SK-N-SH (cell line): ENCODE measurements at regions not wholly inside any gene's neighbourhood (a gene's known extent, or its start where the extent isn't known, plus 50 kb on each side); places are given as distances from the start of the nearest gene placed in this dataset.

Experiments used
- CTCF ChIA-PET: fragments of 300-600, 350-600 bp; formaldehyde crosslinking; extraction: SDS; loops from one replicate; lab custom pipeline; 2021; lab: Yijun Ruan, JAX
- POLR2A ChIA-PET: fragments of 350-600 bp; sonication (Branson Sonifier 250); formaldehyde crosslinking; extraction: SDS; loops from one replicate; lab custom pipeline; 2020; ENCODE audit warnings: antibody characterized with exemption, inconsistent platforms; lab: Yijun Ruan, JAX
- DNase-seq: peaks from one replicate; pipeline ENCODE4 v3.0.0; 2012
- H2AFZ ChIP-seq: fragments of 200-600 bp; sonication (generic); 2 replicates; pipeline ENCODE4 v1.8.1; 2016; ENCODE audit warnings: antibody characterized with exemption, mild to moderate bottlenecking, low read depth
- H3F3A ChIP-seq: fragments of 200-600 bp; sonication (generic); replicated peaks from 2 replicates; pipeline ENCODE3; 2016; ENCODE audit warnings: antibody characterized with exemption, mild to moderate bottlenecking; ENCODE audit not compliant: insufficient read depth
- H3K27ac ChIP-seq, 2 experiments: fragments of 200-500 bp in 1 of 2; fragments of 200-600 bp in 1 of 2; sonication (Bioruptor generic) in 1 of 2; sonication (generic), shearing (Covaris generic) in 1 of 2; 2 replicates each; pipeline versions ENCODE4 v1.5.1 to v1.6.1; 2014 to 2016; ENCODE audit warnings: low read depth in 2 of 2, inconsistent platforms in 1 of 2, low read length in 1 of 2, mild to moderate bottlenecking in 1 of 2, mixed read lengths in 1 of 2
- H3K27me3 ChIP-seq: fragments of 200-600 bp; sonication (generic), shearing (Covaris generic); 2 replicates; pipeline ENCODE4 v1.6.1; 2016; ENCODE audit warnings: mixed run types; ENCODE audit not compliant: insufficient read depth
- H3K36me3 ChIP-seq, 2 experiments: fragments of 200-500 bp in 1 of 2; fragments of 200-600 bp in 1 of 2; sonication (Bioruptor generic) in 1 of 2; sonication (generic) in 1 of 2; replicated peaks in 1 of 2; 2 replicates each; pipeline versions ENCODE3 to v1.5.1; 2014 to 2016; ENCODE audit warnings: low read length in 1 of 2, mild to moderate bottlenecking in 1 of 2; ENCODE audit not compliant: insufficient read depth in 2 of 2, control insufficient read depth in 1 of 2
- H3K4me1 ChIP-seq, 2 experiments: fragments of 200-500 bp in 1 of 2; fragments of 200-600 bp in 1 of 2; sonication (Bioruptor generic) in 1 of 2; sonication (generic), shearing (Covaris generic) in 1 of 2; 2 replicates each; pipeline versions ENCODE4 v1.5.1 to v1.6.1; 2014 to 2016; ENCODE audit warnings: low read depth in 1 of 2, low read length in 1 of 2, mixed run types in 1 of 2; ENCODE audit not compliant: insufficient read depth in 2 of 2, control insufficient read depth in 1 of 2
- H3K4me2 ChIP-seq: fragments of 200-600 bp; sonication (generic), shearing (Covaris generic); 2 replicates; pipeline ENCODE4 v1.6.1; 2017; ENCODE audit warnings: mixed run types
- H3K4me3 ChIP-seq, 2 experiments: fragments of 200-500 bp in 1 of 2; fragments of 200-600 bp in 1 of 2; sonication (Bioruptor generic) in 1 of 2; sonication (generic), shearing (Covaris generic) in 1 of 2; 2 replicates each; pipeline versions ENCODE4 v1.5.1 to v1.8.1; 2014 to 2016; ENCODE audit warnings: low read depth in 2 of 2, inconsistent platforms in 1 of 2, low read length in 1 of 2, mild to moderate bottlenecking in 1 of 2, mixed read lengths in 1 of 2, moderate library complexity in 1 of 2
- H3K79me2 ChIP-seq: fragments of 200-600 bp; sonication (generic); 2 replicates; pipeline ENCODE4 v1.8.1; 2017; ENCODE audit warnings: mild to moderate bottlenecking; ENCODE audit not compliant: insufficient read depth
- H3K9ac ChIP-seq: fragments of 200-600 bp; sonication (generic); 2 replicates; pipeline ENCODE4 v1.6.1; 2017; ENCODE audit warnings: mixed run types
- H3K9me2 ChIP-seq: fragments of 200-600 bp; sonication (generic); 2 replicates; pipeline ENCODE4 v1.6.1; 2017; ENCODE audit warnings: mixed run types
- H3K9me3 ChIP-seq: fragments of 200-600 bp; sonication (generic); 2 replicates; pipeline ENCODE4 v1.6.1; 2017; ENCODE audit warnings: mixed run types, mild to moderate bottlenecking, moderate library complexity
- H4K20me1 ChIP-seq: fragments of 200-600 bp; sonication (generic); 2 replicates; pipeline ENCODE4 v1.6.1; 2017; ENCODE audit warnings: mild to moderate bottlenecking, mixed run types; ENCODE audit not compliant: insufficient read depth
- CHD2 ChIP-seq: fragments of 150-350 bp; IDR thresholded peaks from 2 replicates; pipeline ENCODE4 v1.6.1; 2018; ENCODE audit warnings: low read length; ENCODE audit not compliant: partially characterized antibody
- EZH2phosphoT487 ChIP-seq: fragments of 200-600 bp; sonication (generic); IDR thresholded peaks from 2 replicates; pipeline ENCODE4 v1.6.1; 2017; ENCODE audit warnings: low read depth, mixed run types, mild to moderate bottlenecking, antibody characterized with exemption, moderate library complexity, borderline replicate concordance
- FOXJ3 ChIP-seq: sonication (generic); formaldehyde crosslinking; IDR thresholded peaks from 2 replicates; pipeline ENCODE4 v1.5.1; 2020; ENCODE audit warnings: mild to moderate bottlenecking, missing genetic modification reagents
- GABPA ChIP-seq: IDR thresholded peaks from 2 replicates; pipeline ENCODE4 v1.4.0; 2012; ENCODE audit warnings: low read depth, mild to moderate bottlenecking
- GATA2 ChIP-seq: sonication (generic); formaldehyde crosslinking; IDR thresholded peaks from 2 replicates; pipeline ENCODE4 v1.5.0; 2020; ENCODE audit warnings: mild to moderate bottlenecking, missing genetic modification reagents
- IRF3 ChIP-seq: fragments of 150-350 bp; IDR thresholded peaks from 2 replicates; pipeline ENCODE4 v1.6.1; 2016; ENCODE audit warnings: mild to moderate bottlenecking, low read depth, low read length
- JUND ChIP-seq: IDR thresholded peaks from 2 replicates; pipeline ENCODE4 v1.4.0; 2012
- MAX ChIP-seq: IDR thresholded peaks from 2 replicates; pipeline ENCODE4 v1.4.0; 2012; ENCODE audit warnings: low read depth
- MXI1 ChIP-seq: IDR thresholded peaks from 2 replicates; pipeline ENCODE4 v1.6.1; 2012; ENCODE audit warnings: mild to moderate bottlenecking, low read depth, low read length, improper control_type of control experiment
- PBX3 ChIP-seq: IDR thresholded peaks from 2 replicates; pipeline ENCODE4; 2012
- POLR2AphosphoS5 ChIP-seq: IDR thresholded peaks from 2 replicates; pipeline ENCODE4 v1.6.1; 2012; ENCODE audit warnings: low read depth, low read length
- RAD21 ChIP-seq: IDR thresholded peaks from 2 replicates; pipeline ENCODE4 v1.6.1; 2012; ENCODE audit warnings: mild to moderate bottlenecking, low read length
- RCOR1 ChIP-seq: fragments of 150-350 bp; IDR thresholded peaks from 2 replicates; pipeline ENCODE4 v1.6.1; 2017; ENCODE audit warnings: antibody characterized with exemption, low read length
- RXRA ChIP-seq: IDR thresholded peaks from 2 replicates; pipeline ENCODE4 v1.4.0; 2012; ENCODE audit warnings: low read depth, mild to moderate bottlenecking, borderline replicate concordance
- SIN3A ChIP-seq: IDR thresholded peaks from 2 replicates; pipeline ENCODE4 v1.6.1; 2012; ENCODE audit warnings: low read depth, mild to moderate bottlenecking, low read length, moderate library complexity, borderline replicate concordance
- TCF12 ChIP-seq: IDR thresholded peaks from 2 replicates; pipeline ENCODE4 v1.4.0; 2012
- TEAD4 ChIP-seq: IDR thresholded peaks from 2 replicates; pipeline ENCODE4 v1.4.0; 2012; ENCODE audit warnings: mild to moderate bottlenecking, borderline replicate concordance; ENCODE audit not compliant: insufficient read depth
- USF1 ChIP-seq: IDR thresholded peaks from 2 replicates; pipeline ENCODE4 v1.4.0; 2012; ENCODE audit warnings: low read depth, borderline replicate concordance
- YY1 ChIP-seq: IDR thresholded peaks from 2 replicates; pipeline ENCODE4 v1.4.0; 2012; ENCODE audit warnings: low read depth, mild to moderate bottlenecking
- ZBTB33 ChIP-seq: IDR thresholded peaks from 2 replicates; pipeline ENCODE4 v1.4.0; 2012; ENCODE audit warnings: low read depth, borderline replicate concordance
- WGBS: methylation state at CpG from one replicate; pipeline ENCODE4 v1.1.6; 2017; ENCODE audit warnings: low lambda C conversion rate; 5-methylcytosine and 5-hydroxymethylcytosine counted together

- no peak overlapping the region for H3K27ac ChIP-seq
- no peaks in the 10 kb centered on the region for H3K36me3 ChIP-seq
- H4K20me1 ChIP-seq, result no peaks in the 10 kb centered on the region
- H3K79me2 ChIP-seq, result no peaks in the 10 kb centered on the region
- H3K27me3 ChIP-seq, result no peaks in the 10 kb centered on the region
- WGBS, result 80% methylated on average over 5 of the region's 5 CpGs
- CTCF ChIA-PET, result no interaction called here
- H3K9me2 ChIP-seq, result no peaks in the 10 kb centered on the region
- H3F3A ChIP-seq, result no peaks in the 10 kb centered on the region
- POLR2A ChIA-PET, result no interaction called here
- no peak overlapping the region for H3K4me2 ChIP-seq
- H3K4me3 ChIP-seq, result no peak overlapping the region
- H2AFZ ChIP-seq, result no peak overlapping the region
- H3K4me1 ChIP-seq, result no peaks in the 10 kb centered on the region
- no peak overlapping the region for H3K9ac ChIP-seq
- TF ChIP-seq YY1 (no peak), POLR2AphosphoS5 (no peak), CHD2 (no peak), SIN3A (no peak), MXI1 (no peak), IRF3 (no peak), GABPA (no peak), TCF12 (no peak), MAX (no peak), TEAD4 (no peak), EZH2phosphoT487 (no peak), RCOR1 (no peak), RXRA (no peak), USF1 (no peak), JUND (no peak), PBX3 (no peak), GATA2 (CRISPR knock-in tag) (no peak), ZBTB33 (no peak), RAD21 (no peak), FOXJ3 (CRISPR knock-in tag) (no peak)
- no peaks in the 10 kb centered on the region for H3K9me3 ChIP-seq
- DNase-seq, result no peak
Observed at GRCh38 chr2:8064603-8065002, 617.3 kb upstream of the ID2 start.
